ENCODE measurements at regions not wholly inside any gene's neighbourhood (a gene's known extent, or its start where the extent isn't known, plus 50 kb on each side); places are given as distances from the start of the nearest gene placed in this dataset.

GRCh38 chr4:153137159-153137558, 67.1 kb upstream of the TRIM2 start:
- Histone ChIP-seq H3K9me3 (no peaks in the 10 kb centered on the region), H3K4me1 (peaks cover 0 to 9% (median 0%) of the 10 kb centered on the region in 3 donors), H3K27ac (no peak overlapping the region), H3K27me3 (no peaks in the 10 kb centered on the region), H3K36me3 (no peaks in the 10 kb centered on the region), H3K4me3 (no peak overlapping the region)
- intact Hi-C loops (cut with DNase I), result no loop called here
- WGBS, 2 donors, result 18 to 50% methylated on average over 6 of the region's 6 CpGs
- TF ChIP-seq POLR2A (IDR thresholded peaks at IDR 0.05), result no peak
- no peak for TF ChIP-seq CTCF (IDR thresholded peaks at IDR 0.05)
- DNase-seq, result no peak

DNA sequence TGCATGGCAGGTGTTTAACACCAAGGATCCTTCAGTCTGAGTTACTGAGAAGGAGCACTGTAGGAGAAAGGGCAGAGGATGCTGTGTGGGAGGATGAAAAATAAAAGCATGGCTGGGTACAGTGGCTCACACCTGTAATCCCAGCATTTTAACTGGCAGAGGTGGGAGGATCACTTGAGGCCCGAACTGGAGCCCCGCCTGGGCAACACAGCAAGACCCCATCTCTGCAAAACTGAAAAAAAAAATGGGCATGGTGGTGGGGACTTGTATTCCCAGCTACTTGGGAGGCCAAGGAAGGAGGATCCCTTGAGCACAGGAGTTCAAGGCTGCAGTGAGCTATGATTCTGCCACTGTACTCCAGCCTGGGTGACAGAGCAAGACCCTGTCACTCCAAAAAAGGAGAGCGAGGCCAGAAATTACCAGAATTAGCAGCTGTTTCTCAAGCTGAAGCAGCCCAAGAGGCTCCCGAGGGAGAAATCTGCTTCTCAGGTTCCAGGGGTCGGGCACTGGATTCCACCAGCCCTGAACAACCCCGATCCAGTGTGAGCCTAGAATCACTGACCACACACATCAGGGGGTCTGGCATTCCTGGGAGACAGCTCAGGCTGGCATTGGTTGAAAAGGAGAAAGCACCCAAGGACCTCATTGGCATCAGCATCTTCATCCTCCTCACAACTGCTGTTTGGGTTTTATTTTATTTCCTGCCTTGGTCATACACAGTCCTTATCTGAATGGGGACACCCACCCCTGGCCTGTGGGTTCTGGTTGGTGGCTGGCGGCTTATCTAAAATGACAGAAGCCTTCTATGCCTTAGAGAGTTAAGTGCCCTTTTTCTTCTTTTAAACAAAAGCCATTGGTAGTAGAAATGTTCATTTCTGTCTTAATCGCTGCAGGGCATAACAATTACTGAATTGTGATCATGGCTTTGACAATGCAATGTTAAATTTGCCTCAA, 66.3 kb upstream of the TRIM2 start:
- 67 to 71% methylated on average over 5 of the region's 8 CpGs for WGBS, 2 donors
- no peak for DNase-seq
- Histone ChIP-seq H3K9me3 (no peaks in the 10 kb centered on the region), H3K27me3 (no peaks in the 10 kb centered on the region), H3K27ac (no peak overlapping the region), H3K4me1 (peaks cover 0 to 14% (median under 1%) of the 10 kb centered on the region in 3 donors), H3K36me3 (no peaks in the 10 kb centered on the region), H3K4me3 (no peak overlapping the region)
- intact Hi-C loops (cut with DNase I), result no loop called here
- no peak for TF ChIP-seq CTCF (IDR thresholded peaks at IDR 0.05)
- TF ChIP-seq POLR2A (IDR thresholded peaks at IDR 0.05), result no peak

- Histone ChIP-seq H3K4me1 (peaks cover 0 to 21% (median 6%) of the 10 kb centered on the region in 3 donors), H3K27ac (no peak overlapping the region), H3K27me3 (no peaks in the 10 kb centered on the region), H3K9me3 (no peaks in the 10 kb centered on the region), H3K4me3 (no peak overlapping the region), H3K36me3 (no peaks in the 10 kb centered on the region)
- intact Hi-C loops (cut with DNase I), result no loop called here
- WGBS, 2 donors, result 71 to 76% methylated on average over 5 of the region's 5 CpGs
- DNase-seq, result no peak
- TF ChIP-seq POLR2A (IDR thresholded peaks at IDR 0.05), result no peak
- no peak for TF ChIP-seq CTCF (IDR thresholded peaks at IDR 0.05)
Observed at GRCh38 chr4:153138736-153139135, 65.5 kb upstream of the TRIM2 start.

DNA sequence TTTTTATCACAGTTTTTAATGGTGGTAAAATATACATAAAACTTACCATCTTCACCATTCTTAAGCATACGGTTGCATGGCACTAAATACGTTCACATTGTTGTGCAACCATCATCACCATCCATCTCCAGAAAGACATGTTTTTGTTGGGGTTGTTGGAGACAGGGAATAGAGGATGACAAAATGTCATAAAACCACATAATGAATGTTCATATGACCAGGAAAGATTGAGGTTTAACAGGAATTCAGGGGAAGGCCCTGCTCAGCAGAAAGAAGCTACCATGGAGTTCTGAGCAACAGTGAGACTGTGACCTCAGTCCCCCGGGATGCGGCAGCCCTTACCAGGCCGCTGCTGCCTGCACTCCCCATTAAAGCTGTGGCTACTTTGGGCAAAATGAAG, 63.9 kb upstream of the TRIM2 start:
- no peak overlapping the region for H3K4me3 ChIP-seq
- 95 to 96% methylated on average over 5 of the region's 5 CpGs for WGBS, 2 donors
- peaks cover 0 to 26% (median 6%) of the 10 kb centered on the region in 3 donors for H3K4me1 ChIP-seq
- H3K36me3 ChIP-seq, result no peaks in the 10 kb centered on the region
- intact Hi-C loops (cut with DNase I), result loop anchor here (5.0 to 10.0 kb wide), 2 partner anchors 177 to 435 kb away; no protein-coding TSS in a partner anchor
- no peaks in the 10 kb centered on the region for H3K9me3 ChIP-seq
- no peaks in the 10 kb centered on the region for H3K27me3 ChIP-seq
- DNase-seq, result no peak
- TF ChIP-seq CTCF (IDR thresholded peaks at IDR 0.05) (no peak), POLR2A (IDR thresholded peaks at IDR 0.05) (no peak)
- no peak overlapping the region for H3K27ac ChIP-seq

DNA sequence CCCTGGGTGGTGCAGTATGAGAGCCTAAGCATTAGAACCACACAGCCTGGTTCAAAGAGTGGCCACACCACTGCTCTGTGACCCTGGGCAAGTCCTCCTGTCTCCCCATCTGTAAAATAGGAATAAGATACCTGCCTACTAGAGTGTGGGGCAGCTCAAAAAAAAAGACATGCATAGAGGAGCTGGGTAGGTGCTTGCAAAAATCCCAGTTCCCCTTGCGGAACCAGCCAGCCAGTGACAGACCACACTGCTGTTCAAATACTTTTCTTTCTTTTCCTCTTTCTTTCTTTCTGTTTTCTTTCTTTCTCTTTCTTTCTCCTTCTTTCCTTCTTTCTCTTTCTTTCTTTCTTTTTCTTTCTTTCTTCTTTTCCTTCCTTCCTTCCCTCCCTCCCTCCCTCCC, 63.0 kb upstream of the TRIM2 start:
- Histone ChIP-seq H3K36me3 (no peaks in the 10 kb centered on the region), H3K27ac (no peak overlapping the region), H3K27me3 (no peaks in the 10 kb centered on the region), H3K4me3 (no peak overlapping the region), H3K9me3 (no peaks in the 10 kb centered on the region), H3K4me1 (peaks cover 0 to 26% (median 6%) of the 10 kb centered on the region in 3 donors)
- 79 to 83% methylated on average over 1 of the region's 1 CpG for WGBS, 2 donors
- no peak for DNase-seq
- TF ChIP-seq CTCF (IDR thresholded peaks at IDR 0.05), result no peak
- no peak for TF ChIP-seq POLR2A (IDR thresholded peaks at IDR 0.05)
- intact Hi-C loops (cut with DNase I), result loop anchor here (5.0 to 10.0 kb wide), 2 partner anchors 176 to 434 kb away; no protein-coding TSS in a partner anchor

Data from esophagus squamous epithelium (tissue), 5 donors.